HCT116 (cell line): ENCODE measurements at regions not wholly inside any gene's neighbourhood (a gene's known extent, or its start where the extent isn't known, plus 50 kb on each side); places are given as distances from the start of the nearest gene placed in this dataset.

Experiments used
- ATAC-seq: fragments of 200-7000 bp; cut with Tn5 transposase; 2 replicates; pipeline ENCODE4 v1.9.1; 2020; ENCODE audit warnings: mild to moderate bottlenecking, moderate library complexity
- BruUV-seq: library from RNA; stranded (reverse); fragments of 400-500 nt; replicated peaks from 2 replicates; lab custom pipeline; 2021; lab: Mats Ljungman, UMichigan
- CTCF ChIA-PET: fragments of 300-600 bp; sonication (Branson Sonifier 250); formaldehyde crosslinking; loops from one replicate; lab custom pipeline; 2021; ENCODE audit warnings: antibody characterized with exemption; lab: Charles Lee
- POLR2A ChIA-PET: fragments of 300-600, 350-600 bp; sonication (Branson Sonifier 250); formaldehyde crosslinking; loops from one replicate; lab custom pipeline; 2021; ENCODE audit warnings: antibody characterized with exemption; lab: Charles Lee
- RAD21 ChIA-PET, 2 experiments: fragments of 300-600 bp; sonication (Branson Sonifier 250); formaldehyde crosslinking; loops; one replicate each; lab custom pipeline; 2023; ENCODE audit warnings: low total read pairs in 2 of 2; ENCODE audit not compliant: uncharacterized antibody in 2 of 2, unreplicated experiment in 2 of 2, low non-redundant PET in 1 of 2; lab: Charles Lee
- DNase-seq: peaks from one replicate; pipeline ENCODE4 v3.0.0-alpha.2; 2010; ENCODE audit warnings: low read depth, low spot score
- H2AFZ ChIP-seq: fragments of 200-600 bp; shearing (Covaris generic), sonication (generic); 2 replicates; pipeline ENCODE4 v1.6.1; 2017; ENCODE audit warnings: low read depth, mixed run types, mixed read lengths, antibody characterized with exemption, low read length; ENCODE audit not compliant: poor library complexity, severe bottlenecking
- H3K27ac ChIP-seq: 2 replicates; pipeline ENCODE4 v1.5.1; 2012; ENCODE audit warnings: low read depth, low read length
- H3K27me3 ChIP-seq: fragments of 200-600 bp; sonication (generic); 2 replicates; pipeline ENCODE4 v1.6.1; 2016; ENCODE audit warnings: mixed run types, low read length, mixed read lengths; ENCODE audit not compliant: insufficient read depth
- H3K36me3 ChIP-seq, 2 experiments: fragments of 200-500 bp in 1 of 2; fragments of 200-600 bp in 1 of 2; sonication (Bioruptor generic) in 1 of 2; sonication (generic) in 1 of 2; 2 replicates each; pipeline versions ENCODE4 v1.5.1 to v1.6.1; 2014 to 2016; ENCODE audit warnings: low read length in 2 of 2, inconsistent platforms in 1 of 2, mixed read lengths in 1 of 2, mixed run types in 1 of 2; ENCODE audit not compliant: insufficient read depth in 2 of 2, control insufficient read depth in 1 of 2
- H3K4me1 ChIP-seq, 2 experiments: fragments of 200-600 bp in 1 of 2; sonication (generic) in 1 of 2; 2 replicates each; pipeline versions ENCODE4 v1.5.1 to v1.6.1; 2012 to 2017; ENCODE audit warnings: low read length in 2 of 2, inconsistent platforms in 1 of 2, mild to moderate bottlenecking in 1 of 2, mixed read lengths in 1 of 2, mixed run types in 1 of 2, moderate library complexity in 1 of 2; ENCODE audit not compliant: insufficient read depth in 2 of 2, control insufficient read depth in 1 of 2
- H3K4me2 ChIP-seq: fragments of 200-600 bp; sonication (generic); 2 replicates; pipeline ENCODE4 v1.6.1; 2017; ENCODE audit warnings: mixed run types, low read length, mixed read lengths
- H3K4me3 ChIP-seq, 2 experiments: fragments of 200-600 bp in 1 of 2; sonication (generic) in 1 of 2; replicated peaks in 1 of 2; 2 replicates each; pipeline ENCODE4 v1.5.1; 2011 to 2016; ENCODE audit warnings: low read length in 2 of 2, control low read depth in 1 of 2, low read depth in 1 of 2, mild to moderate bottlenecking in 1 of 2, mixed read lengths in 1 of 2, mixed run types in 1 of 2
- H3K79me2 ChIP-seq: fragments of 200-600 bp; sonication (generic); 2 replicates; pipeline ENCODE4 v1.6.1; 2017; ENCODE audit warnings: mild to moderate bottlenecking, mixed run types, low read length, moderate library complexity, mixed read lengths; ENCODE audit not compliant: insufficient read depth
- H3K9ac ChIP-seq: fragments of 200-600 bp; sonication (generic); 2 replicates; pipeline ENCODE4 v1.6.1; 2016; ENCODE audit warnings: low read length, mixed read lengths
- H3K9me2 ChIP-seq: fragments of 200-600 bp; sonication (generic), shearing (Covaris generic); 2 replicates; pipeline ENCODE4 v1.6.1; 2017; ENCODE audit warnings: mixed run types, mild to moderate bottlenecking, moderate library complexity; ENCODE audit not compliant: insufficient read depth
- H3K9me3 ChIP-seq, 2 experiments: fragments of 200-500 bp in 1 of 2; fragments of 200-600 bp in 1 of 2; sonication (Bioruptor generic) in 1 of 2; sonication (generic) in 1 of 2; 2 replicates each; pipeline ENCODE4 v1.6.1; 2014 to 2017; ENCODE audit warnings: low read length in 2 of 2, mixed read lengths in 2 of 2, inconsistent platforms in 1 of 2, low read depth in 1 of 2, mild to moderate bottlenecking in 1 of 2, mixed run types in 1 of 2, moderate library complexity in 1 of 2; ENCODE audit not compliant: control insufficient read depth in 1 of 2, insufficient read depth in 1 of 2
- H4K20me1 ChIP-seq: fragments of 200-600 bp; sonication (generic), shearing (Covaris generic); 2 replicates; pipeline ENCODE4 v1.6.1; 2017; ENCODE audit warnings: mixed run types, mild to moderate bottlenecking, moderate library complexity; ENCODE audit not compliant: insufficient read depth
- CBX3 ChIP-seq: IDR thresholded peaks from 2 replicates; pipeline ENCODE4 v1.6.1; 2012; ENCODE audit warnings: low read depth
- CEBPB ChIP-seq: IDR thresholded peaks from 2 replicates; pipeline ENCODE4 v1.6.1; 2012; ENCODE audit warnings: low read depth
- EGR1 ChIP-seq: IDR thresholded peaks from 2 replicates; pipeline ENCODE4 v1.6.1; 2012; ENCODE audit warnings: low read depth
- ELF1 ChIP-seq: IDR thresholded peaks from 2 replicates; pipeline ENCODE4 v1.6.1; 2012; ENCODE audit warnings: low read depth, borderline replicate concordance
- EZH2 ChIP-seq: fragments of 200-600 bp; sonication (generic); IDR thresholded peaks from 2 replicates; pipeline ENCODE4 v1.6.1; 2017; ENCODE audit warnings: antibody characterized with exemption, mixed run types
- FOSL1 ChIP-seq: IDR thresholded peaks from 2 replicates; pipeline ENCODE4 v1.6.1; 2012; ENCODE audit warnings: low read depth
- RAD21 ChIP-seq: IDR thresholded peaks from 2 replicates; pipeline ENCODE4 v1.6.1; 2012; ENCODE audit warnings: low read depth, mild to moderate bottlenecking
- SRF ChIP-seq: IDR thresholded peaks from 2 replicates; pipeline ENCODE4 v1.6.1; 2012; ENCODE audit warnings: low read depth
- ZFX ChIP-seq: fragments of 450-650 bp; IDR thresholded peaks from 2 replicates; pipeline ENCODE4 v1.6.1; 2017
- ZNF274 ChIP-seq: fragments of 200-500 bp; sonication (Bioruptor generic); IDR thresholded peaks from 2 replicates; pipeline ENCODE4 v1.6.1; 2014; ENCODE audit warnings: mild to moderate bottlenecking, low read depth, low read length, inconsistent platforms
- intact Hi-C: fragments of 100-400 bp; cut with micrococcal nuclease; formaldehyde crosslinking; loops from 2 replicates; pipeline ENCODE4 v1.10.0; 2022
- TF ChIP-seq, protein P1 (sequence below): IDR thresholded peaks from 2 replicates; pipeline ENCODE4 v1.6.1; 2012
- TF ChIP-seq, protein P2 (sequence below): IDR thresholded peaks from 2 replicates; pipeline ENCODE4 v1.6.1; 2011; ENCODE audit warnings: mild to moderate bottlenecking, low read length, moderate library complexity; ENCODE audit not compliant: insufficient replicate concordance; ENCODE audit errors: extremely low read depth

DNA sequence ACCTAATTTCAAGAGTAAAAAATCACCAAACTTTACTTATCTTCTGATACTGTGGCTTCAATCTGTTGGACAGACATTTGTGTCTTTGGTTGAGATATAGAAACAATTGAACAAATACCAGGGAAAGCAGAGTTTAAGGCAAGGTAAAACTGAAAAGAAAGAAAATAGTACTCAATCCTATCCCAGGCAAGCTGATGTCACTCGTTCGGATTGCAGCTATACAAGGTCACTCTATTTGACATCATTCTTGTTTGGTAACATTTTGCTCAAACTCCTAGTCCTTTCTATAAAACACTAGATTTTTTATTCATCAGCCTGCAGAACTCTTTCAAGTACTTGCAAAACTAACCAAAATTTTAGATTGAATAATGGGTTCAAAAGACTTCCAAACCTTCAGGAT lies 91.9 kb upstream of the ANKRD55 start:
- H3K27ac ChIP-seq, result no peak overlapping the region
- no peak for DNase-seq
- H2AFZ ChIP-seq, result no peak overlapping the region
- RAD21 ChIA-PET, result no interaction called here
- intact Hi-C loops, result no loop called here
- POLR2A ChIA-PET, result no interaction called here
- CTCF ChIA-PET, result no interaction called here
- BruUV-seq, result no TSS peak
- no peaks in the 10 kb centered on the region for H3K9me2 ChIP-seq
- H3K4me1 ChIP-seq, result peaks cover 0 to 15% of the 10 kb centered on the region in 2 experiments; a peak in 2 of 4 replicates
- no peaks in the 10 kb centered on the region for H3K27me3 ChIP-seq
- no peaks in the 10 kb centered on the region for H3K9me3 ChIP-seq
- no peak for ATAC-seq
- TF ChIP-seq ZNF274 (no peak), FOSL1 (no peak), ELF1 (no peak), ZFX (no peak), EGR1 (no peak), SRF (no peak), EZH2 (no peak)
- TF ChIP-seq, protein P1, sequence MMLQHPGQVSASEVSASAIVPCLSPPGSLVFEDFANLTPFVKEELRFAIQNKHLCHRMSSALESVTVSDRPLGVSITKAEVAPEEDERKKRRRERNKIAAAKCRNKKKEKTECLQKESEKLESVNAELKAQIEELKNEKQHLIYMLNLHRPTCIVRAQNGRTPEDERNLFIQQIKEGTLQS, result no peak
- TF ChIP-seq, protein P2, sequence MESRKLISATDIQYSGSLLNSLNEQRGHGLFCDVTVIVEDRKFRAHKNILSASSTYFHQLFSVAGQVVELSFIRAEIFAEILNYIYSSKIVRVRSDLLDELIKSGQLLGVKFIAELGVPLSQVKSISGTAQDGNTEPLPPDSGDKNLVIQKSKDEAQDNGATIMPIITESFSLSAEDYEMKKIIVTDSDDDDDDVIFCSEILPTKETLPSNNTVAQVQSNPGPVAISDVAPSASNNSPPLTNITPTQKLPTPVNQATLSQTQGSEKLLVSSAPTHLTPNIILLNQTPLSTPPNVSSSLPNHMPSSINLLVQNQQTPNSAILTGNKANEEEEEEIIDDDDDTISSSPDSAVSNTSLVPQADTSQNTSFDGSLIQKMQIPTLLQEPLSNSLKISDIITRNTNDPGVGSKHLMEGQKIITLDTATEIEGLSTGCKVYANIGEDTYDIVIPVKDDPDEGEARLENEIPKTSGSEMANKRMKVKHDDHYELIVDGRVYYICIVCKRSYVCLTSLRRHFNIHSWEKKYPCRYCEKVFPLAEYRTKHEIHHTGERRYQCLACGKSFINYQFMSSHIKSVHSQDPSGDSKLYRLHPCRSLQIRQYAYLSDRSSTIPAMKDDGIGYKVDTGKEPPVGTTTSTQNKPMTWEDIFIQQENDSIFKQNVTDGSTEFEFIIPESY, result no peak
- TF ChIP-seq, all 23 proteins: peak for 0
- no peaks in the 10 kb centered on the region for H3K36me3 ChIP-seq
- no peaks in the 10 kb centered on the region for H3K79me2 ChIP-seq
- no peaks in the 10 kb centered on the region for H4K20me1 ChIP-seq
- no peak overlapping the region for H3K4me3 ChIP-seq
- H3K9ac ChIP-seq, result no peak overlapping the region
- no peak overlapping the region for H3K4me2 ChIP-seq

DNA sequence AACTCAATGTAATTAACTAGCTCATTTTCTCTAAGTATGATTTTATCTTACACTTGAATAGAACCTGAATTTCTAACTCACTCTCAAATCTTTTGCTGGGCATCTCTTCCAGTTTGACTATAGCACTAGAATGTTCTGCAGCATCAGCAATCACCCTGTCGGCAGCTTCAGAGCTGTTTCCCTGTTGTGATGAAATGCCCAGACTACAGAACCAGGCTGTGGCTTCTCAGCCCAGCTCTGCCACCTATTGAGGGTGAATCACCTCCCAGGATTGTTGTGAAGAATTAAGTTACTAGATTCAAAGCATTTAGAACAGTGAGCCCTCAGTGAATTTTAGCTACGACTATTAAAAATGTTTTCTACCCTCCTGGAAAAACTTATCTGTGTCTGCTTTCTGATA lies 90.4 kb upstream of the ANKRD55 start:
- BruUV-seq, result no TSS peak
- H3K27ac ChIP-seq, result no peak overlapping the region
- H3K4me1 ChIP-seq, result peaks cover 0 to 5% of the 10 kb centered on the region in 2 experiments; a peak in 2 of 4 replicates
- no peaks in the 10 kb centered on the region for H3K36me3 ChIP-seq
- H3K4me3 ChIP-seq, result no peak overlapping the region
- H3K9ac ChIP-seq, result no peak overlapping the region
- no peaks in the 10 kb centered on the region for H3K27me3 ChIP-seq
- no peak overlapping the region for H3K4me2 ChIP-seq
- POLR2A ChIA-PET, result interaction anchor here (1.0 kb wide), 1 partner anchor 21 kb away, joined by 3 read pairs; no protein-coding TSS in a partner anchor
- ATAC-seq (peak; percentile 62), DNase-seq (no peak)
- CTCF ChIA-PET, result no interaction called here
- no peak overlapping the region for H2AFZ ChIP-seq
- no peaks in the 10 kb centered on the region for H4K20me1 ChIP-seq
- no peaks in the 10 kb centered on the region for H3K9me2 ChIP-seq
- no peaks in the 10 kb centered on the region for H3K79me2 ChIP-seq
- RAD21 ChIA-PET, result no interaction called here
- TF ChIP-seq, protein P1, result no peak
- TF ChIP-seq RAD21 (peak; percentile 19; the same call in 1 of the 2 replicates), CEBPB (no peak), CBX3 (no peak)
- intact Hi-C loops, result no loop called here
- H3K9me3 ChIP-seq, result no peaks in the 10 kb centered on the region
